NCI-H524 treated with DMSO at 0.1 percent for 48 hours (cell line): ENCODE measurements at regions not wholly inside any gene's neighbourhood (a gene's known extent, or its start where the extent isn't known, plus 50 kb on each side); places are given as distances from the start of the nearest gene placed in this dataset.
"Not testable (repeated sequence)": the region's sequence is repeated elsewhere in the genome, so short reads cannot be mapped to it uniquely, and the experiment has no call there.

Experiments used
- DNase-seq: peaks from one replicate; lab custom pipeline; 2025; lab: John Stamatoyannopoulos, UW

- no peak for DNase-seq
These were observed 134.4 kb upstream of the PRDX6 start for GRCh38 chr1:173342736-173343135.

- no peak for DNase-seq
These were observed 132.9 kb upstream of the PRDX6 start for GRCh38 chr1:173344034-173344743.

- no peak for DNase-seq
These were observed 129.8 kb upstream of the PRDX6 start for GRCh38 chr1:173347282-173347818.

GRCh38 chr1:173352635-173353034 lies 124.5 kb upstream of the PRDX6 start:
- not testable (repeated sequence) for DNase-seq

- DNase-seq, result no peak
These were observed 123.8 kb upstream of the PRDX6 start for GRCh38 chr1:173353350-173353749.

- no peak for DNase-seq
These were observed 122.2 kb upstream of the PRDX6 start for GRCh38 chr1:173354937-173355280.

GRCh38 chr1:173355281-173356031 lies 121.7 kb upstream of the PRDX6 start:
- DNase-seq, result no peak

- no peak for DNase-seq
These were observed 120.9 kb upstream of the PRDX6 start for GRCh38 chr1:173356191-173356762.

- DNase-seq, result no peak
These were observed 116.6 kb upstream of the PRDX6 start for GRCh38 chr1:173360487-173361063.

- no peak for DNase-seq
These were observed 114.6 kb upstream of the PRDX6 start for GRCh38 chr1:173362543-173362942.

- DNase-seq, result no peak
These were observed 112.3 kb upstream of the PRDX6 start for GRCh38 chr1:173364827-173365226.

- no peak for DNase-seq
These were observed 111.8 kb upstream of the PRDX6 start for GRCh38 chr1:173365341-173365740.

GRCh38 chr1:173367136-173367535 lies 110.0 kb upstream of the PRDX6 start:
- DNase-seq, result no peak

GRCh38 chr1:173370586-173370985 lies 106.5 kb upstream of the PRDX6 start:
- not testable (repeated sequence) for DNase-seq

GRCh38 chr1:173376065-173376464 lies 101.1 kb upstream of the PRDX6 start:
- DNase-seq, result not testable (repeated sequence)

GRCh38 chr1:173377266-173377665 lies 99.9 kb upstream of the PRDX6 start:
- DNase-seq, result no peak

- DNase-seq, result no peak
These were observed 93.8 kb upstream of the PRDX6 start for GRCh38 chr1:173383351-173383750.

GRCh38 chr1:173388352-173388751 lies 88.8 kb upstream of the PRDX6 start:
- DNase-seq, result no peak

GRCh38 chr1:173392895-173393658 lies 84.1 kb upstream of the PRDX6 start:
- no peak for DNase-seq

GRCh38 chr1:173393659-173394000 lies 83.5 kb upstream of the PRDX6 start:
- no peak for DNase-seq

GRCh38 chr1:173394813-173395212 lies 82.3 kb upstream of the PRDX6 start:
- DNase-seq, result not testable (repeated sequence)

- DNase-seq, result no peak
These were observed 81.4 kb upstream of the PRDX6 start for GRCh38 chr1:173395762-173396161.
